Uterus (tissue), 2 donors: ENCODE measurements at regions not wholly inside any gene's neighbourhood (a gene's known extent, or its start where the extent isn't known, plus 50 kb on each side); places are given as distances from the start of the nearest gene placed in this dataset.

ENCODE experiments used
- POLR2A ChIP-seq, 2 donors: fragments of 450-650 bp; IDR thresholded peaks; one replicate each; pipeline ENCODE4 v1.6.1; 2016; ENCODE audit warnings: antibody characterized with exemption in 2 of 2, mild to moderate bottlenecking in 1 of 2, moderate library complexity in 1 of 2
- TF ChIP-seq, protein P1 (sequence below), 4 experiments: fragments of 200-600 bp in 2 of 4; fragments of 450-650 bp in 2 of 4; sonication (generic) in 2 of 4; IDR thresholded peaks; one replicate each; pipeline ENCODE4 v1.5.1; 2016 to 2019; ENCODE audit warnings: antibody characterized with exemption in 4 of 4, mild to moderate bottlenecking in 2 of 4, moderate library complexity in 1 of 4

DNA sequence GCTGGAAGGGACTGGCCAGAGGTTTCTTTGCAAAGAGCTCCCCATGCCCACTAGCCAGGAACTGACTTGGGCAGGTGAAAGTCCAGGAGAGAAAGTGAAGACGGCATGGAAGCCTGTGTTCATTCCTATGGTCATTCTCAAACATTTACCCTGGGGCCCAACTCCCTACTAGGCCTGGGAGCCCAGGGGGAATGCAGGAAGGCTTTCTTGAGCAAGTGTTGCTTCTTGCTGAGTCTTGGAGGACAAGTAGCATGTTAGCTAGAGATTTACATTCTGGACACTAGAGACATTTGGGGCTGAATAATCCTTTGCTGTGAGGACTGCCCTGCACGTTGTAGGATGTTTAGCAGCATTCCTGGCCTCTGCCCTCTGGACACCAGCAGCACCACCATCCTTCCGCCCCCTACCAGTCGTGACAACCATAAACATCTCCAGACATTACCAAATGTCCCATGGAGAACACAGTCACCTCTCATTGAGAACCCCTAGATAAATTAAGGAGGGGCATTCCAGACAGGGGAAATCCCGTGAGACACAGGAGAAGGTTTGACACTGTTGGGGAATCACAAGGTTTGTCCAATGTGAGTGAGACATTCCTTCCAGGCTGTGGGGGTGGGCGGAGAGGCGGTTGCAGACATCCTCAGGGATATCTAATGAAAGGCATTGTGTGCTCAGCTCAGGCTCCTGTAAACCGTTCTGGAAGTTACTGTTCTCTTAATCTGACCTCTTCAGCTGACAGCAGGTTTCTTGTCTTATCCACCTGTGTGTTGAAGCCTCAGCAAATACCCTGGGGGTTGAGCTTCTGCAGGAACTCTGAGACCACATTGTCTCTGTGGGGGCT lies 236.2 kb downstream of the TLE3 start:
- TF ChIP-seq, protein P1, sequence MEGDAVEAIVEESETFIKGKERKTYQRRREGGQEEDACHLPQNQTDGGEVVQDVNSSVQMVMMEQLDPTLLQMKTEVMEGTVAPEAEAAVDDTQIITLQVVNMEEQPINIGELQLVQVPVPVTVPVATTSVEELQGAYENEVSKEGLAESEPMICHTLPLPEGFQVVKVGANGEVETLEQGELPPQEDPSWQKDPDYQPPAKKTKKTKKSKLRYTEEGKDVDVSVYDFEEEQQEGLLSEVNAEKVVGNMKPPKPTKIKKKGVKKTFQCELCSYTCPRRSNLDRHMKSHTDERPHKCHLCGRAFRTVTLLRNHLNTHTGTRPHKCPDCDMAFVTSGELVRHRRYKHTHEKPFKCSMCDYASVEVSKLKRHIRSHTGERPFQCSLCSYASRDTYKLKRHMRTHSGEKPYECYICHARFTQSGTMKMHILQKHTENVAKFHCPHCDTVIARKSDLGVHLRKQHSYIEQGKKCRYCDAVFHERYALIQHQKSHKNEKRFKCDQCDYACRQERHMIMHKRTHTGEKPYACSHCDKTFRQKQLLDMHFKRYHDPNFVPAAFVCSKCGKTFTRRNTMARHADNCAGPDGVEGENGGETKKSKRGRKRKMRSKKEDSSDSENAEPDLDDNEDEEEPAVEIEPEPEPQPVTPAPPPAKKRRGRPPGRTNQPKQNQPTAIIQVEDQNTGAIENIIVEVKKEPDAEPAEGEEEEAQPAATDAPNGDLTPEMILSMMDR (IDR thresholded peaks at IDR 0.05) = no peak
- TF ChIP-seq POLR2A (IDR thresholded peaks at IDR 0.05) = no peak
